Tibial nerve (tissue), 4 donors: ENCODE measurements at regions not wholly inside any gene's neighbourhood (a gene's known extent, or its start where the extent isn't known, plus 50 kb on each side); places are given as distances from the start of the nearest gene placed in this dataset.

Experiments
- CTCF ChIP-seq, 5 experiments: fragments of 200-600 bp in 3 of 5; fragments of 450-650 bp in 2 of 5; sonication (generic) in 3 of 5; IDR thresholded peaks; one replicate each; pipeline ENCODE4 v1.5.1; 2016 to 2019; ENCODE audit warnings: antibody characterized with exemption in 5 of 5, mild to moderate bottlenecking in 3 of 5, moderate library complexity in 2 of 5
- EP300 ChIP-seq, 2 donors: sonication (generic); formaldehyde crosslinking; IDR thresholded peaks; one replicate each; pipeline ENCODE4 v1.6.1; 2017; ENCODE audit warnings: antibody characterized with exemption in 2 of 2, mild to moderate bottlenecking in 1 of 2
- POLR2A ChIP-seq, 2 donors: fragments of 450-650 bp; IDR thresholded peaks; one replicate each; pipeline ENCODE4 v1.6.1; 2017; ENCODE audit warnings: antibody characterized with exemption in 2 of 2, mild to moderate bottlenecking in 2 of 2, moderate library complexity in 2 of 2

- TF ChIP-seq CTCF (IDR thresholded peaks at IDR 0.05) = no peak
- TF ChIP-seq POLR2A (IDR thresholded peaks at IDR 0.05) = no peak
- no peak for TF ChIP-seq EP300 (IDR thresholded peaks at IDR 0.05)
Measured at GRCh38 chr5:73323466-73323865, 125.1 kb downstream of the FOXD1 start.
